Calu3 (cell line): ENCODE measurements at regions not wholly inside any gene's neighbourhood (a gene's known extent, or its start where the extent isn't known, plus 50 kb on each side); places are given as distances from the start of the nearest gene placed in this dataset.
"Not testable (repeated sequence)": the region's sequence is repeated elsewhere in the genome, so short reads cannot be mapped to it uniquely, and the experiment has no call there.

Experiments used
- BruUV-seq: library from RNA; stranded (reverse); fragments of 400-500 nt; replicated peaks from 2 replicates; lab custom pipeline; 2021; lab: Mats Ljungman, UMichigan
- CTCF ChIA-PET: fragments of 300-600 bp; sonication (Branson Sonifier 250); formaldehyde crosslinking; loops from one replicate; lab custom pipeline; 2022; ENCODE audit warnings: antibody characterized with exemption; lab: Charles Lee
- DNase-seq: peaks from one replicate; pipeline ENCODE4 v3.0.0; 2022
- H3K27ac Mint-ChIP-seq: one replicate; pipeline ENCODE4 v1.8.0; 2022; ENCODE audit warnings: mixed read lengths; ENCODE audit not compliant: unreplicated experiment
- H3K27me3 Mint-ChIP-seq: one replicate; pipeline ENCODE4 v1.8.0; 2022; ENCODE audit warnings: mixed read lengths; ENCODE audit not compliant: unreplicated experiment
- H3K36me3 Mint-ChIP-seq: one replicate; pipeline ENCODE4 v1.8.0; 2022; ENCODE audit warnings: mild to moderate bottlenecking, moderate library complexity, mixed read lengths; ENCODE audit not compliant: insufficient read depth, unreplicated experiment
- H3K4me1 Mint-ChIP-seq: one replicate; pipeline ENCODE4 v1.8.0; 2022; ENCODE audit warnings: mild to moderate bottlenecking, low read depth, mixed read lengths; ENCODE audit not compliant: unreplicated experiment
- H3K4me3 Mint-ChIP-seq: one replicate; pipeline ENCODE4 v1.8.0; 2022; ENCODE audit warnings: mild to moderate bottlenecking, low read depth, moderate library complexity, mixed read lengths; ENCODE audit not compliant: unreplicated experiment
- H3K9me3 Mint-ChIP-seq: one replicate; pipeline ENCODE4 v1.8.0; 2022; ENCODE audit warnings: low read depth, mixed read lengths; ENCODE audit not compliant: unreplicated experiment
- CTCF ChIP-seq: fragments of 200-600 bp; IDR thresholded peaks from one replicate; pipeline ENCODE4 v1.8.0; 2022; ENCODE audit warnings: antibody characterized with exemption; ENCODE audit not compliant: unreplicated experiment
- intact Hi-C: fragments of 100-400 bp; cut with micrococcal nuclease; formaldehyde crosslinking; loops from one replicate; pipeline ENCODE4 v1.10.0; 2022; ENCODE audit not compliant: unreplicated experiment

GRCh38 chr5:108545301-108545700 is 163.4 kb upstream of the FBXL17 start:
- BruUV-seq = no TSS peak
- no peak for DNase-seq
- no peaks in the 10 kb centered on the region for H3K4me1 Mint-ChIP-seq
- H3K27ac Mint-ChIP-seq = no peak overlapping the region
- no peaks in the 10 kb centered on the region for H3K36me3 Mint-ChIP-seq
- H3K9me3 Mint-ChIP-seq = no peaks in the 10 kb centered on the region
- CTCF ChIA-PET = no interaction called here
- H3K27me3 Mint-ChIP-seq = no peaks in the 10 kb centered on the region
- TF ChIP-seq CTCF = no peak
- no peak overlapping the region for H3K4me3 Mint-ChIP-seq
- intact Hi-C loops = no loop called here

GRCh38 chr5:108543486-108543885 is 161.6 kb upstream of the FBXL17 start:
- no peak for DNase-seq
- Mint-ChIP-seq H3K9me3 (no peaks in the 10 kb centered on the region), H3K27ac (no peak overlapping the region), H3K4me3 (no peak overlapping the region), H3K36me3 (no peaks in the 10 kb centered on the region), H3K27me3 (no peaks in the 10 kb centered on the region), H3K4me1 (no peaks in the 10 kb centered on the region)
- CTCF ChIA-PET = no interaction called here
- BruUV-seq = no TSS peak
- TF ChIP-seq CTCF = no peak
- intact Hi-C loops = no loop called here

- Mint-ChIP-seq H3K36me3 (no peaks in the 10 kb centered on the region), H3K27me3 (no peaks in the 10 kb centered on the region), H3K9me3 (no peaks in the 10 kb centered on the region), H3K4me3 (no peak overlapping the region), H3K4me1 (no peaks in the 10 kb centered on the region), H3K27ac (no peak overlapping the region)
- BruUV-seq = no TSS peak
- TF ChIP-seq CTCF = no peak
- intact Hi-C loops = no loop called here
- DNase-seq = no peak
- CTCF ChIA-PET = interaction anchor here (0.7 kb wide), 1 partner anchor 10 kb away, joined by 3 read pairs; no protein-coding TSS in a partner anchor
Observed at GRCh38 chr5:108541836-108542235, 159.9 kb upstream of the FBXL17 start.

- no peak overlapping the region for H3K27ac Mint-ChIP-seq
- H3K9me3 Mint-ChIP-seq = no peaks in the 10 kb centered on the region
- no peak overlapping the region for H3K4me3 Mint-ChIP-seq
- no peak for DNase-seq
- TF ChIP-seq CTCF = no peak
- intact Hi-C loops = no loop called here
- peaks cover 7% of the 10 kb centered on the region for H3K27me3 Mint-ChIP-seq
- CTCF ChIA-PET = no interaction called here
- H3K36me3 Mint-ChIP-seq = no peaks in the 10 kb centered on the region
- peaks cover 10% of the 10 kb centered on the region for H3K4me1 Mint-ChIP-seq
- BruUV-seq = no TSS peak
Observed at GRCh38 chr5:108536321-108536720, 154.4 kb upstream of the FBXL17 start.

GRCh38 chr5:108532129-108532445 is 150.2 kb upstream of the FBXL17 start:
- H3K27ac Mint-ChIP-seq, H3K4me3 Mint-ChIP-seq, H3K9me3 Mint-ChIP-seq, intact Hi-C loops, DNase-seq, BruUV-seq, H3K27me3 Mint-ChIP-seq, H3K36me3 Mint-ChIP-seq: not testable (repeated sequence)
- H3K4me1 Mint-ChIP-seq = peaks cover 17% of the 10 kb centered on the region
- CTCF ChIA-PET = interaction anchor here (0.6 kb wide), 1 partner anchor 44 kb away, joined by 3 read pairs; no protein-coding TSS in a partner anchor
